GM18867 (cell line): ENCODE measurements at regions not wholly inside any gene's neighbourhood (a gene's known extent, or its start where the extent isn't known, plus 50 kb on each side); places are given as distances from the start of the nearest gene placed in this dataset.
A peak's percentile ranks its signal among the peaks of the same experiment; 100 is the strongest.

Experiments
- ATAC-seq: cut with Tn5 transposase; IDR thresholded peaks from one replicate; pipeline ENCODE4 v1.9.1; 2021; ENCODE audit warnings: mild to moderate bottlenecking, moderate library complexity; ENCODE audit not compliant: unreplicated experiment

DNA sequence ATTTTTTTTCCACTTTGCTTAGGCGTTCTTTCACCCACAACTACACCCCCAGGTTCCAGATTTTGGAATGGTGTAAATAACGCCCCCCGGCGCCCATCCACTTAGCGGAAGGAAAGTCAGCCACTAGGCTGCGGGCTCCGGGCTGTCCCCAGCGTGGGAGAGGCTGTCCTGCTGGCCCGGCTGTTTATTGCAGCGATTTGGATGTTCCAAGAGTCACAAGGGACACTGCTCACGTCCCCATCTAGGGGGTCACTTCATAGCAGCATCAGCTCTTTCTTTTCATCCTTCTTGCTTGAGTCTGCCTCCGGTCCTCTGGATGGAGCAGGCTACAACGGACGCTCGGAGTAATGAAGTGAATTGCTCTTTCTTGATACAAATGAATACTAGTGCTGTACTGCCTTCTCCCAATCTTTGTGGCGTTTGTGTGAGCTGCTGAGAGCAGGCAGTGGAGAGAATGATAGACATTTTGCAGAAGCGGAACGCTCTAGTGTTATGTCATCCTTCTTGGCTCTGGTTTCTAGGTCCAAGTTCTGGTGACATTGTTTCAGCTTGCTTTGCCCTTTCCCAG lies 50.7 kb upstream of the PAIP2B start:
- ATAC-seq: no peak

DNA sequence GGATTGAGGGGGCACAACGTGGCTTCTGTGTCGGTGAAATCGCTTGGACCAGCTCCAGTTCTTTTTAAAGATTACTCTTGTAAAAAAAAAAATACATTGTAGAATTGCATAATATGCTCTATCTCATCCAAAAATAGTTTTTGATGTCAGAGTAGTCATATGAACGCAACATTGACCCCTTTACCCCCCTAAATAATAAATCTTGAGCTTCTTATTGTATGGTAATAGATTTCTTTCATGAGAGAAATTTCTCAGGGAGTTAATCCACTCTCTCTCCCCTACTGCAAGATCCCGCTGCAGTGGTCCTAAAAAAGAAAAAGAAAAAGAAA lies 50.2 kb upstream of the PAIP2B start:
- no peak for ATAC-seq

- ATAC-seq: peak; percentile 100
These were observed 49.6 kb upstream of the PAIP2B start for GRCh38 chr2:71276311-71277146.
